Skeletal muscle tissue (tissue), 3 donors: ENCODE measurements at regions not wholly inside any gene's neighbourhood (a gene's known extent, or its start where the extent isn't known, plus 50 kb on each side); places are given as distances from the start of the nearest gene placed in this dataset.

Source experiments
- H3K27ac ChIP-seq: one replicate; pipeline ENCODE4 v1.7.0; 2013; ENCODE audit warnings: mild to moderate bottlenecking, low read depth, low read length, inconsistent platforms
- H3K27me3 ChIP-seq, 3 donors: one replicate each; pipeline ENCODE4 v1.7.0; 2013; ENCODE audit warnings: low read length in 3 of 3; ENCODE audit not compliant: control insufficient read depth in 3 of 3, insufficient read depth in 3 of 3
- H3K36me3 ChIP-seq, 3 donors: one replicate each; pipeline ENCODE4 v1.7.0; 2013; ENCODE audit warnings: low read length in 3 of 3; ENCODE audit not compliant: control insufficient read depth in 3 of 3, insufficient read depth in 3 of 3
- H3K4me1 ChIP-seq, 3 donors: one replicate each; pipeline ENCODE4 v1.7.0; 2013; ENCODE audit warnings: low read length in 3 of 3, mild to moderate bottlenecking in 3 of 3; ENCODE audit not compliant: control insufficient read depth in 3 of 3, insufficient read depth in 3 of 3
- H3K4me3 ChIP-seq, 3 donors: one replicate each; pipeline ENCODE4 v1.7.0; 2013; ENCODE audit warnings: low read length in 3 of 3
- H3K9ac ChIP-seq, 3 donors: one replicate each; pipeline ENCODE4 v1.7.0; 2013; ENCODE audit warnings: low read length in 3 of 3, mild to moderate bottlenecking in 3 of 3, moderate library complexity in 2 of 3, low read depth in 1 of 3
- H3K9me3 ChIP-seq, 3 donors: one replicate each; pipeline ENCODE4 v1.7.0; 2013; ENCODE audit warnings: low read length in 3 of 3; ENCODE audit not compliant: control insufficient read depth in 3 of 3
- donor health status: Osteomylitis.

GRCh38 chr13:106917673-106918556 is 350.0 kb upstream of the ARGLU1 start:
- Histone ChIP-seq H3K4me3 (peak overlapping the region; percentile 68 to 73 (median 70)), H3K27ac (peak overlapping the region; percentile 83), H3K36me3 (no peaks in the 10 kb centered on the region), H3K9me3 (no peaks in the 10 kb centered on the region), H3K9ac (peak overlapping the region; percentile 67 to 76 (median 75)), H3K4me1 (no peaks in the 10 kb centered on the region), H3K27me3 (no peaks in the 10 kb centered on the region)

GRCh38 chr13:106917024-106917571 is 349.2 kb upstream of the ARGLU1 start:
- Histone ChIP-seq H3K9me3 (no peaks in the 10 kb centered on the region), H3K36me3 (no peaks in the 10 kb centered on the region), H3K27ac (peak overlapping the region; percentile 83), H3K4me1 (no peaks in the 10 kb centered on the region), H3K9ac (no peak overlapping the region), H3K27me3 (no peaks in the 10 kb centered on the region), H3K4me3 (peak overlapping the region in 1 of 3 donors; percentile 1)

GRCh38 chr13:106916329-106916976 is 348.5 kb upstream of the ARGLU1 start:
- peak overlapping the region; percentile 83 for H3K27ac ChIP-seq
- no peak overlapping the region for H3K9ac ChIP-seq
- H3K4me3 ChIP-seq, result peak overlapping the region in 1 of 3 donors; percentile 1
- H3K4me1 ChIP-seq, result no peaks in the 10 kb centered on the region
- no peaks in the 10 kb centered on the region for H3K27me3 ChIP-seq
- no peaks in the 10 kb centered on the region for H3K36me3 ChIP-seq
- H3K9me3 ChIP-seq, result no peaks in the 10 kb centered on the region

GRCh38 chr13:106915146-106915545 is 347.2 kb upstream of the ARGLU1 start:
- H3K9me3 ChIP-seq, result no peaks in the 10 kb centered on the region
- H3K27ac ChIP-seq, result no peak overlapping the region
- H3K27me3 ChIP-seq, result no peaks in the 10 kb centered on the region
- no peaks in the 10 kb centered on the region for H3K4me1 ChIP-seq
- no peak overlapping the region for H3K9ac ChIP-seq
- no peak overlapping the region for H3K4me3 ChIP-seq
- H3K36me3 ChIP-seq, result no peaks in the 10 kb centered on the region

- H3K9ac ChIP-seq, result no peak overlapping the region
- H3K9me3 ChIP-seq, result no peaks in the 10 kb centered on the region
- no peaks in the 10 kb centered on the region for H3K4me1 ChIP-seq
- no peaks in the 10 kb centered on the region for H3K36me3 ChIP-seq
- no peak overlapping the region for H3K27ac ChIP-seq
- H3K4me3 ChIP-seq, result no peak overlapping the region
- H3K27me3 ChIP-seq, result no peaks in the 10 kb centered on the region
These were observed 343.7 kb upstream of the ARGLU1 start for GRCh38 chr13:106911627-106912026.

GRCh38 chr13:106911020-106911419 is 343.1 kb upstream of the ARGLU1 start:
- no peaks in the 10 kb centered on the region for H3K4me1 ChIP-seq
- H3K9me3 ChIP-seq, result no peaks in the 10 kb centered on the region
- no peak overlapping the region for H3K9ac ChIP-seq
- no peaks in the 10 kb centered on the region for H3K36me3 ChIP-seq
- H3K27me3 ChIP-seq, result no peaks in the 10 kb centered on the region
- H3K4me3 ChIP-seq, result no peak overlapping the region
- H3K27ac ChIP-seq, result no peak overlapping the region

- Histone ChIP-seq H3K4me1 (no peaks in the 10 kb centered on the region), H3K4me3 (no peak overlapping the region), H3K36me3 (no peaks in the 10 kb centered on the region), H3K9me3 (no peaks in the 10 kb centered on the region), H3K27me3 (no peaks in the 10 kb centered on the region), H3K9ac (no peak overlapping the region), H3K27ac (no peak overlapping the region)
These were observed 338.6 kb upstream of the ARGLU1 start for GRCh38 chr13:106906426-106906996.

GRCh38 chr13:106905380-106906162 is 337.6 kb upstream of the ARGLU1 start:
- H3K4me3 ChIP-seq, result peak overlapping the region in 1 of 3 donors; percentile 36
- H3K4me1 ChIP-seq, result no peaks in the 10 kb centered on the region
- H3K36me3 ChIP-seq, result no peaks in the 10 kb centered on the region
- H3K27me3 ChIP-seq, result no peaks in the 10 kb centered on the region
- no peaks in the 10 kb centered on the region for H3K9me3 ChIP-seq
- H3K27ac ChIP-seq, result no peak overlapping the region
- no peak overlapping the region for H3K9ac ChIP-seq

GRCh38 chr13:106899442-106899841 is 331.5 kb upstream of the ARGLU1 start:
- Histone ChIP-seq H3K9ac (no peak overlapping the region), H3K27ac (no peak overlapping the region), H3K27me3 (no peaks in the 10 kb centered on the region), H3K9me3 (no peaks in the 10 kb centered on the region), H3K36me3 (no peaks in the 10 kb centered on the region), H3K4me3 (no peak overlapping the region), H3K4me1 (no peaks in the 10 kb centered on the region)
